Activated CD8-positive, alpha-beta memory T cell treated with anti-CD3 and anti-CD28 coated beads, Interleukin-2, amount 10 ng/mL, durations not matched to agents 7 days and 5 days (primary cell): ENCODE measurements at regions not wholly inside any gene's neighbourhood (a gene's known extent, or its start where the extent isn't known, plus 50 kb on each side); places are given as distances from the start of the nearest gene placed in this dataset.

Source experiments
- ATAC-seq: fragments of 150-1000 bp; cut with Tn5 transposase; one replicate; pipeline ENCODE4 v1.10.0; 2021; ENCODE audit warnings: moderate library complexity
- CTCF ChIA-PET: fragments of 350-600 bp; sonication (Branson Sonifier 250); formaldehyde crosslinking; loops from one replicate; lab custom pipeline; 2021; ENCODE audit warnings: antibody characterized with exemption; lab: Charles Lee
- DNase-seq: peaks from one replicate; pipeline ENCODE4 v3.0.0-alpha.2; 2020
- H3K27ac Mint-ChIP-seq: one replicate; pipeline ENCODE4 v1.8.0; 2021; ENCODE audit warnings: mild to moderate bottlenecking, mixed read lengths
- H3K27me3 Mint-ChIP-seq: one replicate; pipeline ENCODE4 v1.8.0; 2021; ENCODE audit warnings: mixed read lengths
- H3K36me3 Mint-ChIP-seq: one replicate; pipeline ENCODE4 v1.8.0; 2021; ENCODE audit warnings: mild to moderate bottlenecking, mixed read lengths
- H3K4me1 Mint-ChIP-seq: one replicate; pipeline ENCODE4 v1.8.0; 2021; ENCODE audit warnings: mixed read lengths
- H3K4me3 Mint-ChIP-seq: one replicate; pipeline ENCODE4 v1.8.0; 2021; ENCODE audit warnings: mild to moderate bottlenecking, moderate library complexity, mixed read lengths
- H3K9me3 Mint-ChIP-seq: one replicate; pipeline ENCODE4 v1.8.0; 2022; ENCODE audit warnings: low read depth, mixed read lengths

GRCh38 chr11:37755521-37755920 lies 1157.5 kb upstream of the RAG2 start:
- Mint-ChIP-seq H3K27ac (no peak overlapping the region), H3K27me3 (no peaks in the 10 kb centered on the region), H3K36me3 (no peaks in the 10 kb centered on the region), H3K4me1 (no peaks in the 10 kb centered on the region), H3K4me3 (no peak overlapping the region), H3K9me3 (peaks cover 12% of the 10 kb centered on the region)
- no peak for ATAC-seq
- CTCF ChIA-PET, result no interaction called here
- DNase-seq, result no peak

GRCh38 chr11:37748641-37749040 lies 1150.6 kb upstream of the RAG2 start:
- DNase-seq (no peak), ATAC-seq (no peak)
- no peak overlapping the region for H3K4me3 Mint-ChIP-seq
- no peak overlapping the region for H3K27ac Mint-ChIP-seq
- peaks cover 10% of the 10 kb centered on the region for H3K9me3 Mint-ChIP-seq
- H3K27me3 Mint-ChIP-seq, result no peaks in the 10 kb centered on the region
- H3K4me1 Mint-ChIP-seq, result no peaks in the 10 kb centered on the region
- CTCF ChIA-PET, result no interaction called here
- no peaks in the 10 kb centered on the region for H3K36me3 Mint-ChIP-seq

DNA sequence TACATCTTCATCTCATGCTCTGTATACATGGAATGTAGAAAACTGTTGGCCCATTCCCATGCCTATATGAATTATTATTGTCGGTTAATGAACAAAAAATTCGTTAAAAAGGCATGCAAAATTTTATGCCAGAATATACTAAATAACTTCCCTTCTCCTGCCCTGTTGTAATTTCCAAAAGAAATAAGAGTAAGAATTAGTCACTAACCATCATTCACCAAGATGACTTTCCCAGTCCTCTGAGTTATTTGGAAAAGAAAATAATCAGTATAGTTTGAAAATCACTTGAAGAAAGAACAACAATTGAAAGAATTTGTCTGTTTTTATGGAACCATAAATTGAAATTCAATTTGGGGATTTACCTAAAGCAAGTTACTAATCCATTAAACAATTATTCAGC lies 1149.1 kb upstream of the RAG2 start:
- H3K27me3 Mint-ChIP-seq, result no peaks in the 10 kb centered on the region
- no peak for DNase-seq
- no peaks in the 10 kb centered on the region for H3K36me3 Mint-ChIP-seq
- H3K9me3 Mint-ChIP-seq, result peaks cover 10% of the 10 kb centered on the region
- no peaks in the 10 kb centered on the region for H3K4me1 Mint-ChIP-seq
- CTCF ChIA-PET, result no interaction called here
- H3K4me3 Mint-ChIP-seq, result no peak overlapping the region
- no peak overlapping the region for H3K27ac Mint-ChIP-seq
- ATAC-seq, result no peak

DNA sequence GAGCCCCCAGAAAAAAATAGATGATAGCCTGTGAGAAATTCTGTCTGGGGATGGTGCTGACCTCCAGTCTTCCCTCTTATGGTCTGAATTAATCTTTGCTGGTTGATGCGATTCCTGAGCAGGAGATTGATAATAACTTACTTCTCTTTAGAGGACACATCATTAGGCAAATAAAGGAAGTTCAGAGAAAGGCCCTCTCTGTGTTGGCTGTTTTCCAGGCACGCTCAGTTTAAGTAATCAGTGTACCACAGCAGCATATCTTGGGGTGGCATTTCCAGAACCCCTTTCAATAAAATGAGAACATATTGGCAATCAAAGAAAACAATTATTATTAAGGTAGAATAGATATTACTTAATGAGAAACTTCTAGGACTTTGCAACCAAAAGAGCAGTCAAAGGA lies 1129.3 kb upstream of the RAG2 start:
- CTCF ChIA-PET, result no interaction called here
- Mint-ChIP-seq H3K4me1 (no peaks in the 10 kb centered on the region), H3K36me3 (no peaks in the 10 kb centered on the region), H3K4me3 (no peak overlapping the region), H3K27ac (no peak overlapping the region), H3K9me3 (peaks cover 5% of the 10 kb centered on the region), H3K27me3 (no peaks in the 10 kb centered on the region)
- no peak for ATAC-seq
- DNase-seq, result no peak

DNA sequence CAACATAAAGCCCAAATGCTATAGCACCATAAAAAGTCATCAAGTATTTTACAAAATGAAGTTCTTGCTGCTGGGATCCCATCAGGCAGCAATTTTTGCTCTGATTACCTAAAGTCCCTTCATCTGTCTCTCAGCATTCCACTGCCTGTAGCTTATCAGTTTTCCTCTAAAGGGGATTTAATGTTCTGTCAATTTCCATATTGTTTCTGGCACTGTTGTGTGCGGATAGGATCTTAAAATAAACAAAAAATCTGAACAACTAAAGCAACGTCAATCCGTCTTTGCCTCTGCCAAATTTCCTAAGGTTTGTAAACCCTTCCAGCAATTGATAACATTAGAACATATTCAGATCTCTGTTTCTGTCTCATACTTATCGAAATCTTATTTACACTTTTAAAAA lies 1126.3 kb upstream of the RAG2 start:
- no peak overlapping the region for H3K4me3 Mint-ChIP-seq
- H3K27ac Mint-ChIP-seq, result no peak overlapping the region
- H3K9me3 Mint-ChIP-seq, result peaks cover 5% of the 10 kb centered on the region
- no peaks in the 10 kb centered on the region for H3K4me1 Mint-ChIP-seq
- CTCF ChIA-PET, result no interaction called here
- H3K36me3 Mint-ChIP-seq, result no peaks in the 10 kb centered on the region
- DNase-seq (no peak), ATAC-seq (no peak)
- H3K27me3 Mint-ChIP-seq, result no peaks in the 10 kb centered on the region

GRCh38 chr11:37721485-37721884 lies 1123.4 kb upstream of the RAG2 start:
- Mint-ChIP-seq H3K4me3 (no peak overlapping the region), H3K4me1 (no peaks in the 10 kb centered on the region), H3K9me3 (peaks cover 8% of the 10 kb centered on the region), H3K27me3 (no peaks in the 10 kb centered on the region), H3K27ac (no peak overlapping the region), H3K36me3 (no peaks in the 10 kb centered on the region)
- DNase-seq (no peak), ATAC-seq (no peak)
- CTCF ChIA-PET, result no interaction called here

- peaks cover 5% of the 10 kb centered on the region for H3K9me3 Mint-ChIP-seq
- H3K4me1 Mint-ChIP-seq, result no peaks in the 10 kb centered on the region
- H3K36me3 Mint-ChIP-seq, result no peaks in the 10 kb centered on the region
- no peak overlapping the region for H3K4me3 Mint-ChIP-seq
- no peak for ATAC-seq
- DNase-seq, result no peak
- H3K27ac Mint-ChIP-seq, result no peak overlapping the region
- no peaks in the 10 kb centered on the region for H3K27me3 Mint-ChIP-seq
- CTCF ChIA-PET, result no interaction called here
Observed at GRCh38 chr11:37718431-37718999, 1120.5 kb upstream of the RAG2 start.

DNA sequence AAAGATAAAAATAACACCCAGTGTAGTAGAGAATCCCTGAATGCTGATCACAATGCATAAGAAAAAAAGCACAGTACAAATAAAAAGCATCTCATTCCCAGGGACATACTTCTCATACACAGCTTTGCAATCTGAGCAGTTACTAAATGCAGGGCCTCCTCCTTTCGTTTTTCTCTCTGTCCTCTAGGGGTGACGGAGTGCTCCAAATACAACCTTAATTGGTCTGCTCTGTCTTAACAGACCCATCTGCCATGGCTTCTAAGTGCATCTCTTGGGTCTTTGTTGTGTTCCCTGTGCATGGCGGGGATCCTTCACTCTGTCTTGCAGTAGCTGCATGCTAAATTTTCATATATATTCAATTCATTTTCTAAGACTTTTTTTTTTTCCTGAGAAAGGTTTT lies 1114.2 kb upstream of the RAG2 start:
- no peak overlapping the region for H3K4me3 Mint-ChIP-seq
- H3K27ac Mint-ChIP-seq, result no peak overlapping the region
- peaks cover 4% of the 10 kb centered on the region for H3K9me3 Mint-ChIP-seq
- H3K4me1 Mint-ChIP-seq, result no peaks in the 10 kb centered on the region
- H3K36me3 Mint-ChIP-seq, result no peaks in the 10 kb centered on the region
- no peak for ATAC-seq
- CTCF ChIA-PET, result no interaction called here
- no peak for DNase-seq
- no peaks in the 10 kb centered on the region for H3K27me3 Mint-ChIP-seq

- ATAC-seq (no peak), DNase-seq (no peak)
- H3K36me3 Mint-ChIP-seq, result no peaks in the 10 kb centered on the region
- no peaks in the 10 kb centered on the region for H3K27me3 Mint-ChIP-seq
- peaks cover 4% of the 10 kb centered on the region for H3K9me3 Mint-ChIP-seq
- no peaks in the 10 kb centered on the region for H3K4me1 Mint-ChIP-seq
- H3K4me3 Mint-ChIP-seq, result no peak overlapping the region
- CTCF ChIA-PET, result no interaction called here
- no peak overlapping the region for H3K27ac Mint-ChIP-seq
Observed at GRCh38 chr11:37710031-37710430, 1112.0 kb upstream of the RAG2 start.

DNA sequence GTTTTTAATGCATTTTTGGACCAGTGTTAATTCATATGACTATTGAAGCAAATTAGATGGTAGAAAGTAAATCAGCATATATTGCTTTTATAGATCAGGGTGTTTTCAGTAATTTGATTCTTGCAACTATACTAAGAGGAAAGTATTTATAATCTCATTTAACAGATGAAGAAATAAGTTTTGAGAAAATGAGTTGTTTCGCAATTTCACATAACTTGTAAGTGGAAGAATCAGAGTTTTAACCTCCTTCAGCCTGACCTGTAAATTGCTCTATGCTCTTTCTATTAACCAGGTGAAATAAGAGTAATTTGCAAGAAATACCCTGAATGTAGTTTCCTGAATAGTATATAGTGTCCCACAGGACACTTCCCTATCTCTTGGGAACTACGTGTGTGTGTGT lies 1106.8 kb upstream of the RAG2 start:
- CTCF ChIA-PET, result no interaction called here
- no peaks in the 10 kb centered on the region for H3K36me3 Mint-ChIP-seq
- ATAC-seq, result no peak

DNA sequence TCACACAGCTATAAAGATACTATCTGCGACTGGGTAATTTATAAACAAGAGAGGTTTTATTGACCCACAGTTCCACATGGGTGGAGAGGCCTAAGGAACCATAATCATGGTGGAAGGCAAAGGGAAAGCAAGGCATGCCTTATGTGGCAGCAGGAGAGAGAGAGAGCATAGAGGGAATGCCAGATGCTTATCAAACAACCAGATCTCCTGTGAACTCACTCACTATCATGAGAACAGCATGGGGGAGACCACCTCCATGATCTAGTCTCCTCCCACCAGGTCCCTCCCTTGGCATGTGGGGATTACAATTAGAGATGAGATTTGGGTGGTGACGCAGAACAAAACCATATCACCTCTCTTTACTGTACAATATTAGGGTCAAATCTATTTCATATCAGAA lies 1101.6 kb upstream of the RAG2 start:
- DNase-seq (no peak), ATAC-seq (no peak)
- Mint-ChIP-seq H3K36me3 (no peaks in the 10 kb centered on the region), H3K27ac (no peak overlapping the region), H3K4me3 (no peak overlapping the region), H3K9me3 (peaks cover 21% of the 10 kb centered on the region), H3K4me1 (no peaks in the 10 kb centered on the region), H3K27me3 (no peaks in the 10 kb centered on the region)
- CTCF ChIA-PET, result no interaction called here

More for the DNA sequence above, 1106.8 kb upstream of the RAG2 start:
- Mint-ChIP-seq H3K4me1 (no peaks in the 10 kb centered on the region), H3K4me3 (no peak overlapping the region), H3K27me3 (no peaks in the 10 kb centered on the region), H3K9me3 (peaks cover 15% of the 10 kb centered on the region), H3K27ac (no peak overlapping the region)
- DNase-seq, result no peak

- no peak overlapping the region for H3K27ac Mint-ChIP-seq
- CTCF ChIA-PET, result no interaction called here
- ATAC-seq, result no peak
- DNase-seq, result no peak
- H3K9me3 Mint-ChIP-seq, result peaks cover 14% of the 10 kb centered on the region
- H3K36me3 Mint-ChIP-seq, result no peaks in the 10 kb centered on the region
- no peak overlapping the region for H3K4me3 Mint-ChIP-seq
- no peaks in the 10 kb centered on the region for H3K4me1 Mint-ChIP-seq
- no peaks in the 10 kb centered on the region for H3K27me3 Mint-ChIP-seq
Observed at GRCh38 chr11:37695283-37695682, 1097.2 kb upstream of the RAG2 start.

GRCh38 chr11:37689951-37690350 lies 1091.9 kb upstream of the RAG2 start:
- no peak overlapping the region for H3K27ac Mint-ChIP-seq
- H3K27me3 Mint-ChIP-seq, result no peaks in the 10 kb centered on the region
- peaks cover 10% of the 10 kb centered on the region for H3K9me3 Mint-ChIP-seq
- no peaks in the 10 kb centered on the region for H3K4me1 Mint-ChIP-seq
- DNase-seq (no peak), ATAC-seq (no peak)
- H3K36me3 Mint-ChIP-seq, result no peaks in the 10 kb centered on the region
- CTCF ChIA-PET, result no interaction called here
- no peak overlapping the region for H3K4me3 Mint-ChIP-seq

- Mint-ChIP-seq H3K36me3 (no peaks in the 10 kb centered on the region), H3K27me3 (no peaks in the 10 kb centered on the region), H3K9me3 (peaks cover 5% of the 10 kb centered on the region), H3K4me1 (no peaks in the 10 kb centered on the region), H3K4me3 (no peak overlapping the region), H3K27ac (no peak overlapping the region)
- CTCF ChIA-PET, result no interaction called here
- ATAC-seq (no peak), DNase-seq (no peak)
Observed at GRCh38 chr11:37688456-37688855, 1090.4 kb upstream of the RAG2 start.

DNA sequence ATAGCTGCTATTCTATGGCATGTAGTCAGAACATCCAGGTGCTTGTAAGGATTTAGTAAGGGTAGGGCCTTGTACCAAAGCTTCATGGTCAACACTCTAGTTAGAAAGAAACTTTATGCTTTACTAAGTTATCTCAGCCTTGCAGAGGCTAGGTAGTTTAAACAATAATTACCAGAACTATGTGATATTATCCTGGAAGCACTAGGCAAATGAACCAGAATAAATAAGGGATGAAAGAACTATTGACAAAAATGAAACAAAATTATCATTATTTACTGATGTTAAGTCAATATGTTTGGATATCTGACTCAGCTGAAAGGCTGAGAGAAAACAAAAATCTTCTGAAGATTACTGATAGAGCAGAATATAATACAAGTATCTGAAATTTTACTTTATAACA lies 1089.1 kb upstream of the RAG2 start:
- Mint-ChIP-seq H3K9me3 (peaks cover 4% of the 10 kb centered on the region), H3K4me3 (no peak overlapping the region), H3K27me3 (no peaks in the 10 kb centered on the region), H3K27ac (no peak overlapping the region), H3K36me3 (no peaks in the 10 kb centered on the region), H3K4me1 (no peaks in the 10 kb centered on the region)
- no peak for DNase-seq
- ATAC-seq, result no peak
- CTCF ChIA-PET, result no interaction called here
